Esophagus (tissue), 2 donors: ENCODE measurements at regions not wholly inside any gene's neighbourhood (a gene's known extent, or its start where the extent isn't known, plus 50 kb on each side); places are given as distances from the start of the nearest gene placed in this dataset.

Source experiments
- H3K27ac ChIP-seq, 2 donors: one replicate each; pipeline ENCODE4 v1.5.1; 2013; ENCODE audit warnings: low read depth in 2 of 2, mild to moderate bottlenecking in 2 of 2, inconsistent platforms in 1 of 2, low read length in 1 of 2, moderate library complexity in 1 of 2
- H3K27me3 ChIP-seq, 2 donors: one replicate each; pipeline ENCODE4 v1.6.1; 2013; ENCODE audit warnings: low read length in 2 of 2, control low read depth in 1 of 2, mild to moderate bottlenecking in 1 of 2; ENCODE audit not compliant: insufficient read depth in 2 of 2, control insufficient read depth in 1 of 2
- H3K36me3 ChIP-seq, 2 donors: one replicate each; pipeline ENCODE4 v1.6.1; 2013; ENCODE audit warnings: low read length in 1 of 2; ENCODE audit not compliant: control insufficient read depth in 2 of 2, insufficient read depth in 2 of 2
- H3K4me1 ChIP-seq, 2 donors: one replicate each; pipeline ENCODE4 v1.6.1; 2013; ENCODE audit warnings: low read length in 1 of 2; ENCODE audit not compliant: control insufficient read depth in 2 of 2, insufficient read depth in 2 of 2
- H3K4me3 ChIP-seq, 2 donors: one replicate each; pipeline ENCODE4 v1.5.1; 2013; ENCODE audit warnings: low read length in 2 of 2, mild to moderate bottlenecking in 2 of 2, low read depth in 1 of 2, moderate library complexity in 1 of 2
- H3K9me3 ChIP-seq, 2 donors: one replicate each; pipeline ENCODE4 v1.6.1; 2013; ENCODE audit warnings: mild to moderate bottlenecking in 2 of 2, low read depth in 1 of 2, low read length in 1 of 2, moderate library complexity in 1 of 2; ENCODE audit not compliant: control insufficient read depth in 2 of 2, insufficient read depth in 1 of 2
- WGBS, 2 donors: extraction: QIAGEN DNeasy Blood & Tissue Kit; methylation state at CpG; one replicate each; pipeline ENCODE4 v1.1.7; 2013; 5-methylcytosine and 5-hydroxymethylcytosine counted together
- donor health status: healthy with polysubstance abuse.
- donor health status: Bipolar disorder and iron deficiency.

DNA sequence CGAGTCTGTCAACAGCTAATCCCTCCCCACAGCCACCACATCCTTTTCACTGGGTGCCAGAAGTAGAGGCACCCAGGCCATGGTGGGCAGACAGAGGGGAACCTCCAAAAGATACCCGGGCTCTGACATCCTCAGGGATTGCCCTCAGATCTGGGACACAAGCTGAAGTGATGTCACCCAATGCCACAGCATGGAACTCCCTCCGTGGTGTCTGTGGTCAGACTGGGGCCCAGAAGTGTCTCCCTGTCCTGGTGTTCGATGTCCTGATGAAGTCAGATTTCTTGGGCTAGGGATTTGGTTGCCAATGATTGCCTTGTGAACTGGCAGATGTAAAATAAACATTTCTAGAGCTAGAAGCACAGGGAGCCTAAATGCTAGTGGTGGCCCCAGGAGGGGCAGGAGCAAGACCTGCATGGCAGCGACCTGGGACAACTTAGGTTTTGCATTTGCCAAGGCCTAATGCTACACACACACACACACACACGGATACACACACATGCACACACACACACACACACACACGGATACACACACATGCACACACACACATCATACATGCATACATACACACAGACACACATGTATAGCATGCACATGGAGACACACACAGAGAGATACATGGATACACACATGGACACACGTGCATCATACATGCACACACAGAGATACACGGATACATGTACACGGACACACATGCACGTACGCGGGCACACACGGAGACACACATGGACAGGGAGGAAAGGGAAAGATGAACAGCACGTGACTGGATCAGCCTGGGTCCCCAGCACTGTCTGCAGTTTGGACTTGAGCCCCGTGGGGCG lies 221.0 kb downstream of the NFATC2 start:
- Histone ChIP-seq H3K4me1 (no peaks in the 10 kb centered on the region), H3K27me3 (no peaks in the 10 kb centered on the region), H3K9me3 (peaks cover 0 to 3% of the 10 kb centered on the region in 2 donors), H3K27ac (no peak overlapping the region), H3K4me3 (no peak overlapping the region), H3K36me3 (no peaks in the 10 kb centered on the region)
- 83 to 86% methylated on average over 17 of the region's 17 CpGs for WGBS, 2 donors

DNA sequence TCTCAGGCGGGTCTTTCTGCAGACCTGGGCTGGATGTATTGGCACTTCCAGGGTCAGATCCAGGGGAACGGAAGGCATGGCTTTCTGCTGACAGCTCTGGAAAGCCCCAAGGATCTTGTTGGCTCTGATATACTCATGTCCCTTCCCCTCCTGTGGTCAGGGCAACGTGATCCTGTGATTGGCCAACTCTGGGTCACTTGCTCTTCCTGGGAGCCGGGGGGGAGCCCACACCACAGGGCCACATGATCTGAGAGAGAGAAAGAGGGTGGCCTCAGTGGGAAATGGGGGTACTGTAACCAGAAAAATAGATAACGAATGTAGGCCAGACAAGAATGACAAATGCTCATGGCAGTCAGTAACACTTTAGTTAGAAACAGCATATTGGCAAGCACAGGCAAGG lies 223.0 kb downstream of the NFATC2 start:
- no peak overlapping the region for H3K27ac ChIP-seq
- 72 to 73% methylated on average over 5 of the region's 5 CpGs for WGBS, 2 donors
- no peaks in the 10 kb centered on the region for H3K4me1 ChIP-seq
- H3K36me3 ChIP-seq: no peaks in the 10 kb centered on the region
- H3K27me3 ChIP-seq: no peaks in the 10 kb centered on the region
- peaks cover 0 to 2% of the 10 kb centered on the region in 2 donors for H3K9me3 ChIP-seq
- H3K4me3 ChIP-seq: no peak overlapping the region

DNA sequence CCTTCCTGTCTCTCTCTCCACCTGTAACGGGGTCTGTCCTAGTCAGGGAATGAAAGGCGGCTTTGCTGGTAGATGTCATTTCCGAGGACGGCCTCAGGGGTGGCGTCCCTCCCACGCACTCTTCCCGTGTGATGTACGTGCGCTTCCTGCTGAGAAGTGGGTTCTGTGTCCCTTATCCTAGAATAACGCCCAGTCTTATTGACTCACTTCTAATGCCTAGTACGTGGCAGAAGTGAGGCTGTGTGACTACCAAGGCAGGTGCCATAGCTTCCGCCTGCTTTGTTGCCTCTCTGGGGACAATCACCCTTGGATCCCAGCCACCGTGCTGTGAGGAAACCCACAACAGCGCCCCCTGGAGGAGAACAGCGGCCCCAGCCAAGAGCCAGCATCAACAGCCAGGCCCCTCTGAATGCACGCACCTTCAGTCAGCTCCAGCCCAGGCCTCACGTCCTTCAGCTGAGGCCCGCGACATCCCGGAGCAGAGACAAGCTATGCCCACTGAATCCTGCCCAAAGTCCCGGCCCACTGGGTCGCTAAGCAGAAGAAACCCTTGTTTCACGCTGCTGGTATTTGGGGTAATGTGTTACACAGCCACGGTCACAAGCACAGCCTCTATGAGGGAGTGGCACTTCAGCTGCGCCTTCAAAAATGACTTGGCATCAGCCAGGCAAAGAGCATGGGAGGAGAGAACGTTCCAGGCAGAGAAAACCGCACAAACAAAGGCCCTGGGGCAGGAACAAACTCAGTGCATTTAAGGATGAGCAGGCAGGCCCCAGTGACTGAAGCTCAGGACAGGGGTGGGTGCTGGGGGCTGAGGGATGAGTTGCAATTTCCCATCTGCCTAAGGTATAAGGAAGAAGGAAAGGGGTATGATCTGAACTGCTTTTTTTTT lies 224.2 kb downstream of the NFATC2 start:
- H3K4me3 ChIP-seq: no peak overlapping the region
- WGBS, 2 donors: 59 to 63% methylated on average over 27 of the region's 27 CpGs

DNA sequence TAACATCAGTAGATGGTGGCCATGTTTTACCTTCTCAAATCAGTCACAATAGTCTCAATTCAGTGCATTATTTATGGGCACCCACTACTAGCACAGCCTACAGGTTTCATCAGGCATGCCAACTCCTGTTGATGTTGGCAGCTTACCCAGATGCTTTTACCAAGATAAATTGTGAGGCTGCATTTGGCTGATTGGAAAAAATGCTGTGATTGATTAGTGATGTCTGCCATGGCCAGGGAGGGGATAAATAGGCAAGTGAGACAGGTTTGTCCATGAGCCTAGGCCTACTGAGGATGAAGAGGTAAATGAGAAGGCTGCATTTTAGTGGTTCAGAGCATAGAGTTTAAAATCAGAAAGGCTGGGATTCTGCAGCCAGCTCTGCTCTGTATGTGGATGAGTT lies 227.1 kb downstream of the NFATC2 start:
- peaks cover 0 to 2% of the 10 kb centered on the region in 2 donors for H3K9me3 ChIP-seq
- peaks cover 0 to 2% of the 10 kb centered on the region in 2 donors for H3K4me1 ChIP-seq
- H3K36me3 ChIP-seq: no peaks in the 10 kb centered on the region
- no peak overlapping the region for H3K27ac ChIP-seq
- H3K27me3 ChIP-seq: no peaks in the 10 kb centered on the region
- H3K4me3 ChIP-seq: no peak overlapping the region

More for the DNA sequence above, 224.2 kb downstream of the NFATC2 start:
- Histone ChIP-seq H3K27ac (no peak overlapping the region), H3K27me3 (no peaks in the 10 kb centered on the region), H3K4me1 (peaks cover 0 to under 1% of the 10 kb centered on the region in 2 donors), H3K36me3 (no peaks in the 10 kb centered on the region), H3K9me3 (peaks cover 0 to 2% of the 10 kb centered on the region in 2 donors)

DNA sequence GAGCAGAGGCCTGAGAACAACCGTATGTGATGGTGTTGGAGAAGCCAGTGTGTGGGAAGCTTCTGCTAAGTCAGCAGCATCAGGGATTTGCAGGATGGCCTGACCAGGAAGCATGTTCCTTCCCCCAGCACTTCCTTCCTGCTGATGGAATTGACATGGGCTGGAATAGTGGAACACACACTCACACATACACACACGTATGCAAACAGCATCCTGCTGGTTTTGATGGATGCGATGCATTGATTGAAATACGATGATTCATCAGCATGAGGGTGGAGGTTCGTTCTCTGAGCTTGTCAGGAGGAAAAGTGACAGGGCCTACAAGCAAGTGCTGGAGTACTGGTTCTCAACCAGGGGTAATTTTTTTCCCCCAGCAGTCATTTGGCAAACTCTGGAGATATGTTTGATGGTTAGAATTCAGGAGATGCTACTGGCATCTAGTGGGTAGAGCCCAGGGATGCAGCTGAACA lies 229.1 kb downstream of the NFATC2 start:
- Histone ChIP-seq H3K4me3 (no peak overlapping the region), H3K36me3 (no peaks in the 10 kb centered on the region), H3K27ac (no peak overlapping the region), H3K27me3 (no peaks in the 10 kb centered on the region), H3K9me3 (peaks cover 0 to 2% of the 10 kb centered on the region in 2 donors), H3K4me1 (peaks cover 0 to 2% of the 10 kb centered on the region in 2 donors)
- 63 to 73% methylated on average over 5 of the region's 5 CpGs for WGBS, 2 donors

DNA sequence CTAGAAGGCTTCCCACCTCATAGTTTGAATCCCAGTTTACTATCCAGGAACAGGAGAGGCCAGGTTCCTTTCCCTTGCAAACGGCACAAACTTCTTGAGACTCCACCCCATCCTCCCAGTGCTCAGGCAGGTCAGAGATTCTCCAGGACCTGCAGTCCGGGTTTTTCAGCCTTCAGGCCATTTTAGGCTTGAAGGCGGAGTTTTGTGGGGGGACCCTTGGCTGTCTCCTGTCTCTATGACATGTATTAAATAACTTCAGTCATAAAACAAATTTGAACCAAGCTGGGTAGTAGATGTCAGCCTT lies 230.1 kb downstream of the NFATC2 start:
- 56 to 57% methylated on average over 3 of the region's 3 CpGs for WGBS, 2 donors
- Histone ChIP-seq H3K9me3 (peaks cover 0 to 2% of the 10 kb centered on the region in 2 donors), H3K27ac (no peak overlapping the region), H3K36me3 (no peaks in the 10 kb centered on the region), H3K4me3 (no peak overlapping the region), H3K27me3 (no peaks in the 10 kb centered on the region), H3K4me1 (peaks cover 0 to 2% of the 10 kb centered on the region in 2 donors)

DNA sequence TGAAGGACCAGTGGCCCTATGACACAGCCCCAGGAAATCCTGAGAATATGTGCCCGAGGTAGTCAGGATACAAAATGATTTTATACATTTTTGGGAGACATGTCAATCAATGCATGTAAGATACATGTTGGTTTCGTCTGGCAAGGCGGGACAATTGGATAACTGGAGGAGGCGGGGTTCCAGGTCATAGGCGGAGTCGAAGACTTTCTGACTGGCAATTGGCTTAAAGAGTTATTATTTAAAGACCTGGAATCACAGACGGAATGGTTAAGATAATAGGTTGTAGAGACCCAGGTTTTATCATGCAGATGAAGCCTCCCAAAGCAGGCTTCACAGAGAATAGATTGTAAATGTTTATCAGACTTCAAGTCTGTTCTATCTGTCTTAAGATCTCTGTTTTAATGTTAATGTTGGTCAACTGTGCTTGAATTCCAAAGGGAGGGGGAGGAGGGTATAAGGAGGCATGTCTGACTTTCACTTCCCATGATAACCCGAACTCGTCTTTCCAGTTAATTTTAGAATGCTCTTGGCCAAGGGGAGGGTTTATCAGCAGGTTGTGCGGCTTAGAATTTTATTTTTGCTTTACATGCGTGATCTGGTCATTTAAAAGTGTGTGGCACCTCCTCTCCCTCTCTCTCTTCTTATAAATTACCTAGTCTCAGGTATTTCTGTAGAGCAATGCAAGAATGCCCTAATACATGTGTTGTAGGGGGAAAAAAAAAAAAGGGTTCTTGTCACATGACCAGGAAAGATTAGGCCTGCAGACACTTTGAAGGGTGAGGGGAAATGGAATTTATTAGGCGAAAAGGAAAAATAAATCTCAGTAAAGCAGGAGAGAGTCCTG lies 230.7 kb downstream of the NFATC2 start:
- Histone ChIP-seq H3K27me3 (no peaks in the 10 kb centered on the region), H3K4me3 (no peak overlapping the region), H3K4me1 (peaks cover 0 to 2% of the 10 kb centered on the region in 2 donors), H3K9me3 (peaks cover 0 to 2% of the 10 kb centered on the region in 2 donors), H3K36me3 (no peaks in the 10 kb centered on the region), H3K27ac (no peak overlapping the region)
- 55 to 56% methylated on average over 12 of the region's 12 CpGs for WGBS, 2 donors

DNA sequence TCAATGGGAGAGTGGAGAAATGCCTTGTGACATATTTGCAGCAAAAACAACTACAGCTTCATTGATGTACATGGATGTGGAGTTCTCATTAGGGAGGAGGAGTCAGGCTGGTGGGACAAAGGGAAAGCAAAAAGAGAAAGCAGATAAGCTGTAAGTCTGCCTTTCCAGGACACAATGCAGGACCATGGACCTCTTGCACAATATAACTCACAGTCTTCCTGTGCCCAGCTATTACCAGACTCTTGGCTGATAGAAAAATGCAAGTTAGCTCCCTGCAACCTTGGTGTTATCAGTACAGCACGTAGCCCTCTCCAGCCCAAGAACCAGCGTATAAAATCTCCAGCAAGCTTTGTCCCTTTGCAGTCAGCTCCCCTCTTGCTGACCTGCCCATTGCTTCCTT lies 232.3 kb downstream of the NFATC2 start:
- H3K4me3 ChIP-seq: no peak overlapping the region
- H3K27me3 ChIP-seq: no peaks in the 10 kb centered on the region
- H3K36me3 ChIP-seq: no peaks in the 10 kb centered on the region
- no peak overlapping the region for H3K27ac ChIP-seq
- WGBS, 2 donors: 79 to 93% methylated on average over 2 of the region's 2 CpGs
- H3K9me3 ChIP-seq: no peaks in the 10 kb centered on the region
- peaks cover 0 to 2% of the 10 kb centered on the region in 2 donors for H3K4me1 ChIP-seq

DNA sequence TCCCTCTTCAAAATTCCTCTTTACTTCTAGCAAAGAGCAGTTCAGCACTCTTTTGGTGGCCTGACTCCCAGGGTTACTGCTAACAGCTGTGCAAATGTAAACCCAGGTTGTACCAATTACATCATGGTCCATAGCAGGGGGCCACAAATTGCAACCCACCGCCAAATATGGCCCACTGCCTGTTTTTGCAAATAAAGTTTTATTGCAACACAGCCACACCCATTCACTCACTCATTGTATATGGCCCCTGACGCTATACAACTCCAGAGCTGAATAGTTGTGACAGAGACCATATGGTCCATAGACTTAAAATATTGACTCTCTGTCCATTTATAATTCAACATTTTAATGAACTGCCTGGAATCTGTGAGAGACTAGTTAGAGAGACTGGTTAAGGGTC lies 233.4 kb downstream of the NFATC2 start:
- H3K27ac ChIP-seq: no peak overlapping the region
- no peaks in the 10 kb centered on the region for H3K27me3 ChIP-seq
- no peaks in the 10 kb centered on the region for H3K36me3 ChIP-seq
- no peak overlapping the region for H3K4me3 ChIP-seq
- 80 to 85% methylated on average over 2 of the region's 2 CpGs for WGBS, 2 donors
- H3K9me3 ChIP-seq: no peaks in the 10 kb centered on the region
- H3K4me1 ChIP-seq: peaks cover 0 to 2% of the 10 kb centered on the region in 2 donors
